H1 (cell line): ENCODE measurements at regions not wholly inside any gene's neighbourhood (a gene's known extent, or its start where the extent isn't known, plus 50 kb on each side); places are given as distances from the start of the nearest gene placed in this dataset.

ENCODE experiments used
- CTCF ChIA-PET: fragments of 300-600 bp; sonication (Branson Sonifier 250); formaldehyde crosslinking; loops from one replicate; lab custom pipeline; 2021; ENCODE audit not compliant: partially characterized antibody; lab: Charles Lee
- POLR2A ChIA-PET: fragments of 300-600 bp; sonication (Branson Sonifier 250); formaldehyde crosslinking; loops from one replicate; lab custom pipeline; 2021; ENCODE audit warnings: inconsistent platforms; ENCODE audit not compliant: partially characterized antibody; lab: Charles Lee
- DNase-seq, 2 experiments: peaks; one replicate each; pipeline versions ENCODE4 v3.0.0 to v3.0.0-alpha.2; 2010 to 2022; ENCODE audit warnings: low spot score in 2 of 2, low read depth in 1 of 2, mixed read lengths in 1 of 2
- FAIRE-seq: peaks from 2 replicates; lab custom pipeline; 2011; peaks lifted over from hg19 to GRCh38; lab: Jason Lieb, UNC
- H2AFZ ChIP-seq: 2 replicates; pipeline ENCODE4 v1.8.1; 2012; ENCODE audit warnings: low read length, inconsistent platforms
- H2AK5ac ChIP-seq: 2 replicates; pipeline ENCODE4 v1.6.1; 2013; ENCODE audit warnings: low read depth, low read length
- H2BK120ac ChIP-seq: replicated peaks from 2 replicates; pipeline ENCODE3; 2013; ENCODE audit warnings: low read depth, low read length, inconsistent platforms
- H2BK12ac ChIP-seq: 2 replicates; pipeline ENCODE4 v1.6.1; 2013; ENCODE audit warnings: low read depth, low read length
- H2BK15ac ChIP-seq: 2 replicates; pipeline ENCODE4 v1.6.1; 2013; ENCODE audit warnings: low read length
- H2BK20ac ChIP-seq: 2 replicates; pipeline ENCODE4 v1.6.1; 2013; ENCODE audit warnings: low read length
- H2BK5ac ChIP-seq: 2 replicates; pipeline ENCODE4 v1.6.1; 2013; ENCODE audit warnings: low read depth, low read length
- H3K14ac ChIP-seq: 2 replicates; pipeline ENCODE4 v1.6.1; 2013; ENCODE audit warnings: inconsistent platforms; ENCODE audit not compliant: insufficient read length
- H3K18ac ChIP-seq: 2 replicates; pipeline ENCODE4 v1.6.1; 2013; ENCODE audit warnings: low read length; ENCODE audit errors: extremely low read depth
- H3K23ac ChIP-seq: 2 replicates; pipeline ENCODE4 v1.6.1; 2013; ENCODE audit warnings: inconsistent platforms; ENCODE audit not compliant: insufficient read length
- H3K23me2 ChIP-seq: 2 replicates; pipeline ENCODE4 v1.6.1; 2013; ENCODE audit warnings: low read depth, low read length
- H3K27ac ChIP-seq: 2 replicates; pipeline ENCODE4 v1.6.1; 2011; ENCODE audit warnings: low read depth, low read length, inconsistent platforms
- H3K27me3 ChIP-seq, 4 experiments: replicated peaks in 1 of 4; 1 replicate in 1 of 4; 2 replicates in 3 of 4; pipeline versions ENCODE4 v1.6.1 to v1.8.1; 2011 to 2013; ENCODE audit warnings: low read length in 3 of 4, mild to moderate bottlenecking in 3 of 4, inconsistent platforms in 2 of 4, mixed read lengths in 2 of 4, moderate library complexity in 1 of 4; ENCODE audit not compliant: control insufficient read depth in 3 of 4, insufficient read depth in 3 of 4; ENCODE audit errors: extremely low read depth in 1 of 4
- H3K36me3 ChIP-seq, 4 experiments: 2 replicates each; pipeline versions ENCODE4 v1.6.1 to v1.8.1; 2011 to 2013; ENCODE audit warnings: mild to moderate bottlenecking in 4 of 4, low read length in 3 of 4, moderate library complexity in 2 of 4, control low read depth in 1 of 4, inconsistent platforms in 1 of 4; ENCODE audit not compliant: insufficient read depth in 4 of 4, control insufficient read depth in 2 of 4
- H3K4ac ChIP-seq: replicated peaks from 2 replicates; pipeline ENCODE3; 2013; ENCODE audit warnings: low read length, low read depth, mixed read lengths, inconsistent platforms; ENCODE audit not compliant: insufficient read length
- H3K4me1 ChIP-seq, 4 experiments: replicated peaks in 1 of 4; 1 replicate in 1 of 4; 2 replicates in 3 of 4; pipeline versions ENCODE4 v1.6.1 to v1.8.1; 2011 to 2013; ENCODE audit warnings: low read length in 3 of 4, inconsistent platforms in 2 of 4, mixed read lengths in 1 of 4; ENCODE audit not compliant: insufficient read depth in 4 of 4, control insufficient read depth in 3 of 4
- H3K4me2 ChIP-seq, 2 experiments: 2 replicates each; pipeline versions ENCODE4 v1.6.1 to v1.8.1; 2011 to 2013; ENCODE audit warnings: low read depth in 2 of 2, low read length in 2 of 2, control low read depth in 1 of 2, inconsistent platforms in 1 of 2, mild to moderate bottlenecking in 1 of 2; ENCODE audit not compliant: insufficient read depth in 1 of 2
- H3K4me3 ChIP-seq, 4 experiments: fragments of 200-600, 300-600 bp in 1 of 4; sonication (generic), shearing (Covaris generic), sonication (Bioruptor Twin) in 1 of 4; 2 replicates each; pipeline versions ENCODE4 v1.5.1 to v1.8.1; 2011 to 2016; ENCODE audit warnings: low read length in 4 of 4, low read depth in 3 of 4, control low read depth in 2 of 4, inconsistent platforms in 2 of 4, mild to moderate bottlenecking in 2 of 4, mixed read lengths in 1 of 4, moderate library complexity in 1 of 4; ENCODE audit not compliant: insufficient read depth in 2 of 4; ENCODE audit errors: extremely low read depth in 1 of 4
- H3K56ac ChIP-seq: replicated peaks from 2 replicates; pipeline ENCODE3; 2013; ENCODE audit warnings: low read depth, mild to moderate bottlenecking, mixed read lengths, low read length, inconsistent platforms; ENCODE audit not compliant: insufficient read length
- H3K79me1 ChIP-seq: 2 replicates; pipeline ENCODE4 v1.6.1; 2013; ENCODE audit warnings: low read depth, low read length, control low read depth
- H3K79me2 ChIP-seq, 2 experiments: 2 replicates each; pipeline versions ENCODE4 v1.6.1 to v1.8.1; 2012 to 2013; ENCODE audit warnings: low read length in 2 of 2, mild to moderate bottlenecking in 2 of 2, inconsistent platforms in 1 of 2; ENCODE audit not compliant: insufficient read depth in 2 of 2, control insufficient read depth in 1 of 2
- H3K9ac ChIP-seq, 4 experiments: replicated peaks in 1 of 4; 1 replicate in 1 of 4; 2 replicates in 3 of 4; pipeline versions ENCODE4 v1.6.1 to v1.8.1; 2011 to 2013; ENCODE audit warnings: low read depth in 3 of 4, low read length in 3 of 4, control low read depth in 2 of 4, mild to moderate bottlenecking in 2 of 4, moderate library complexity in 2 of 4, inconsistent platforms in 1 of 4; ENCODE audit errors: extremely low read depth in 1 of 4
- H3K9me3 ChIP-seq, 2 experiments: 2 replicates each; pipeline versions ENCODE4 v1.6.1 to v1.8.1; 2012 to 2013; ENCODE audit warnings: mild to moderate bottlenecking in 2 of 2, moderate library complexity in 2 of 2, control low read depth in 1 of 2, inconsistent platforms in 1 of 2, low read depth in 1 of 2, low read length in 1 of 2, mixed read lengths in 1 of 2; ENCODE audit not compliant: insufficient read depth in 2 of 2
- H4K20me1 ChIP-seq, 2 experiments: replicated peaks in 1 of 2; 2 replicates each; pipeline versions ENCODE3 to v1.8.1; 2011 to 2013; ENCODE audit warnings: inconsistent platforms in 2 of 2, low read length in 2 of 2, mild to moderate bottlenecking in 1 of 2; ENCODE audit not compliant: insufficient read depth in 2 of 2, control insufficient read depth in 1 of 2
- H4K5ac ChIP-seq: 2 replicates; pipeline ENCODE4 v1.6.1; 2013; ENCODE audit warnings: low read length, low read depth, mixed read lengths, inconsistent platforms; ENCODE audit not compliant: insufficient read length
- H4K8ac ChIP-seq: 2 replicates; pipeline ENCODE4 v1.8.0; 2013; ENCODE audit warnings: mild to moderate bottlenecking, moderate library complexity, low read length, inconsistent platforms; ENCODE audit not compliant: insufficient read depth; ENCODE audit errors: extremely low read depth
- H4K91ac ChIP-seq: replicated peaks from 2 replicates; pipeline ENCODE3; 2013; ENCODE audit warnings: low read length, mixed read lengths, inconsistent platforms; ENCODE audit not compliant: insufficient read length
- BACH1 ChIP-seq: IDR thresholded peaks from 2 replicates; pipeline ENCODE4 v1.6.1; 2012; ENCODE audit warnings: low read length, improper control_type of control experiment
- BCL11A ChIP-seq, 2 experiments: IDR thresholded peaks; one replicate each; pipeline ENCODE4 v1.6.1; 2011; ENCODE audit warnings: low read depth in 2 of 2, low read length in 2 of 2, mild to moderate bottlenecking in 2 of 2
- BRCA1 ChIP-seq: IDR thresholded peaks from 2 replicates; pipeline ENCODE4 v1.6.1; 2012; ENCODE audit warnings: low read depth, low read length, improper control_type of control experiment
- CEBPB ChIP-seq: IDR thresholded peaks from 2 replicates; pipeline ENCODE4 v1.6.1; 2012; ENCODE audit warnings: low read depth, low read length
- CTBP2 ChIP-seq: IDR thresholded peaks from 2 replicates; pipeline ENCODE4 v1.7.0; 2011; ENCODE audit warnings: borderline replicate concordance, mild to moderate bottlenecking, moderate library complexity, mixed read lengths, low read length; ENCODE audit not compliant: insufficient read depth, insufficient read length
- GTF2F1 ChIP-seq: IDR thresholded peaks from 2 replicates; pipeline ENCODE4 v1.6.1; 2012; ENCODE audit warnings: low read depth, low read length, improper control_type of control experiment, borderline replicate concordance
- KDM4A ChIP-seq: IDR thresholded peaks from one replicate; pipeline ENCODE4 v1.7.1; 2012; ENCODE audit warnings: low read depth, mild to moderate bottlenecking, moderate library complexity, low read length, inconsistent platforms; ENCODE audit not compliant: severe bottlenecking
- POU5F1 ChIP-seq: IDR thresholded peaks from 2 replicates; pipeline ENCODE4 v1.6.1; 2011; ENCODE audit warnings: low read depth, mild to moderate bottlenecking, low read length, moderate library complexity
- RAD21 ChIP-seq, 2 experiments: IDR thresholded peaks in 1 of 2; conservative IDR thresholded peaks in 1 of 2; 2 replicates each; pipeline ENCODE4 v1.6.1; 2011; ENCODE audit warnings: low read depth in 2 of 2, low read length in 2 of 2, improper control_type of control experiment in 1 of 2, inconsistent platforms in 1 of 2, mild to moderate bottlenecking in 1 of 2, moderate library complexity in 1 of 2
- SP1 ChIP-seq: IDR thresholded peaks from 2 replicates; pipeline ENCODE4 v1.6.1; 2011; ENCODE audit warnings: low read depth, low read length
- SP4 ChIP-seq: IDR thresholded peaks from 2 replicates; pipeline ENCODE4 v1.6.1; 2012; ENCODE audit warnings: low read length, inconsistent platforms
- SRF ChIP-seq: IDR thresholded peaks from 2 replicates; pipeline ENCODE4 v1.6.1; 2011; ENCODE audit warnings: mild to moderate bottlenecking, low read depth, low read length, moderate library complexity
- WGBS, 2 experiments: shearing (Covaris generic) in 1 of 2; methylation state at CpG; one replicate each; pipeline versions ENCODE4 v1.1.6 to v1.1.7; 2013 to 2015; ENCODE audit warnings: low lambda C conversion rate in 2 of 2, mixed read lengths in 2 of 2, inconsistent platforms in 1 of 2, low coverage in 1 of 2, missing lambda C conversion rate in 1 of 2; ENCODE audit not compliant: insufficient replicate concordance in 2 of 2, insufficient coverage in 1 of 2, insufficient read length in 1 of 2; ENCODE audit errors: extremely low coverage in 1 of 2, missing lambda C conversion rate in 1 of 2; 5-methylcytosine and 5-hydroxymethylcytosine counted together

- POLR2A ChIA-PET: no interaction called here
Observed at GRCh38 chr22:48756146-48757111, 1071.2 kb downstream of the BRD1 start.

More at GRCh38 chr22:48756146-48757111, 1071.2 kb downstream of the BRD1 start:
- no peak overlapping the region for H3K23ac ChIP-seq
- H2BK15ac ChIP-seq: no peak overlapping the region
- no peak overlapping the region; the same call in 1 of the 2 replicates for H3K18ac ChIP-seq
- no peak overlapping the region for H3K4me3 ChIP-seq
- H4K8ac ChIP-seq: no peak overlapping the region
- no peak for DNase-seq
- no peaks in the 10 kb centered on the region; a peak in 1 of 7 replicates for H3K4me1 ChIP-seq
- no peak for FAIRE-seq
- H2AFZ ChIP-seq: no peak overlapping the region
- no peaks in the 10 kb centered on the region for H3K27me3 ChIP-seq
- H4K91ac ChIP-seq: no peak overlapping the region
- H3K4ac ChIP-seq: no peak overlapping the region
- H3K9ac ChIP-seq: no peak overlapping the region
- no peak for TF ChIP-seq SP4
- no peak for TF ChIP-seq KDM4A
- no peak for TF ChIP-seq RAD21 (IDR thresholded peaks at IDR 0.05 in 1 of 2, conservative IDR thresholded peaks at IDR 0.05 in 1 of 2; ENCODE audit: low read depth in 2 of 2, low read length in 2 of 2)
- no peak for TF ChIP-seq SP1
- TF ChIP-seq CTBP2: no peak
- no peak for TF ChIP-seq POU5F1
- TF ChIP-seq BCL11A (IDR thresholded peaks at IDR 0.05; ENCODE audit: low read depth in 2 of 2, low read length in 2 of 2): no peak
- no peak for TF ChIP-seq GTF2F1
- no peak for TF ChIP-seq CEBPB
- no peak for TF ChIP-seq BRCA1
- TF ChIP-seq BACH1: no peak
- no peak for TF ChIP-seq SRF
- WGBS, 2 experiments: 85% methylated on average over 24 of the region's 32 CpGs; no CpG with 5 or more reads in 1 of the 2 experiments
- no peaks in the 10 kb centered on the region; a peak in 1 of 4 replicates for H3K9me3 ChIP-seq
- no peak overlapping the region for H2BK12ac ChIP-seq
- no peak overlapping the region for H4K5ac ChIP-seq
- H3K27ac ChIP-seq: no peak overlapping the region
- no peak overlapping the region for H2BK20ac ChIP-seq
- no peak overlapping the region for H2BK5ac ChIP-seq
- H4K20me1 ChIP-seq: peaks cover 2 to 5% of the 10 kb centered on the region in 2 experiments
- H2BK120ac ChIP-seq: no peak overlapping the region
- H2AK5ac ChIP-seq: 0 out of 2 replicates have a peak overlapping the region, but pooled peaks have one; percentile 68
- peaks cover 2% of the 10 kb centered on the region for H3K23me2 ChIP-seq
- no peaks in the 10 kb centered on the region for H3K36me3 ChIP-seq
- no peaks in the 10 kb centered on the region for H3K79me2 ChIP-seq
- no peak overlapping the region for H3K56ac ChIP-seq
- H3K14ac ChIP-seq: no peak overlapping the region
- H3K4me2 ChIP-seq: no peak overlapping the region
- H3K79me1 ChIP-seq: no peaks in the 10 kb centered on the region; the same call in 1 of the 2 replicates
- CTCF ChIA-PET: no interaction called here
